CD4-positive, CD25-positive, alpha-beta regulatory T cell (primary cell): ENCODE measurements at regions not wholly inside any gene's neighbourhood (a gene's known extent, or its start where the extent isn't known, plus 50 kb on each side); places are given as distances from the start of the nearest gene placed in this dataset.

Experiments
- ATAC-seq, 2 donors: fragments of 150-1000 bp; cut with Tn5 transposase; one replicate each; pipeline ENCODE4 v1.10.0; 2021; ENCODE audit warnings: low read depth in 2 of 2, moderate number of reproducible peaks in 2 of 2, moderate library complexity in 1 of 2
- DNase-seq, 3 donors: peaks; one replicate each; pipeline versions ENCODE4 v3.0.0 to v3.0.0-alpha.2; 2012 to 2022; ENCODE audit warnings: mixed read lengths in 1 of 3
- H3K27ac ChIP-seq: one replicate; pipeline ENCODE4 v1.7.0; 2013; ENCODE audit warnings: mild to moderate bottlenecking, low read length; ENCODE audit not compliant: insufficient read depth, poor library complexity, severe bottlenecking
- H3K27me3 ChIP-seq: one replicate; pipeline ENCODE4 v1.7.0; 2013; ENCODE audit warnings: low read length; ENCODE audit not compliant: control insufficient read depth, insufficient read depth
- H3K36me3 ChIP-seq: one replicate; pipeline ENCODE4 v1.7.0; 2013; ENCODE audit warnings: mild to moderate bottlenecking, low read length, moderate library complexity; ENCODE audit not compliant: control insufficient read depth, insufficient read depth
- H3K4me1 ChIP-seq: 2 replicates; pipeline ENCODE4 v1.7.0; 2013; ENCODE audit warnings: mild to moderate bottlenecking, low read length; ENCODE audit not compliant: insufficient read depth, control insufficient read depth, poor library complexity, severe bottlenecking
- H3K4me3 ChIP-seq: one replicate; pipeline ENCODE4 v1.7.0; 2013; ENCODE audit warnings: low read depth, mild to moderate bottlenecking, low read length, moderate library complexity
- H3K9me3 ChIP-seq, 2 experiments: 1 replicate in 1 of 2; 2 replicates in 1 of 2; pipeline ENCODE4 v1.7.0; 2013; ENCODE audit warnings: low read length in 2 of 2, mild to moderate bottlenecking in 1 of 2, moderate library complexity in 1 of 2; ENCODE audit not compliant: control insufficient read depth in 2 of 2
- H3K27ac Mint-ChIP-seq, 3 donors: one replicate each; pipeline ENCODE4 v1.8.0; 2020 to 2022; ENCODE audit warnings: mild to moderate bottlenecking in 3 of 3, mixed read lengths in 3 of 3, moderate library complexity in 2 of 3
- H3K27me3 Mint-ChIP-seq: one replicate; pipeline ENCODE4 v1.8.0; 2022; ENCODE audit warnings: mild to moderate bottlenecking, mixed read lengths
- H3K36me3 Mint-ChIP-seq: one replicate; pipeline ENCODE4 v1.8.0; 2020; ENCODE audit warnings: mixed read lengths
- H3K4me1 Mint-ChIP-seq, 4 donors: one replicate each; pipeline ENCODE4 v1.8.0; 2020 to 2022; ENCODE audit warnings: mixed read lengths in 4 of 4, mild to moderate bottlenecking in 1 of 4
- H3K4me3 Mint-ChIP-seq, 4 donors: one replicate each; pipeline ENCODE4 v1.8.0; 2020 to 2022; ENCODE audit warnings: mild to moderate bottlenecking in 4 of 4, mixed read lengths in 4 of 4, moderate library complexity in 3 of 4
- H3K9me3 Mint-ChIP-seq, 7 donors: one replicate each; pipeline ENCODE4 v1.8.0; 2020 to 2022; ENCODE audit warnings: mixed read lengths in 7 of 7, mild to moderate bottlenecking in 3 of 7, moderate library complexity in 2 of 7

DNA sequence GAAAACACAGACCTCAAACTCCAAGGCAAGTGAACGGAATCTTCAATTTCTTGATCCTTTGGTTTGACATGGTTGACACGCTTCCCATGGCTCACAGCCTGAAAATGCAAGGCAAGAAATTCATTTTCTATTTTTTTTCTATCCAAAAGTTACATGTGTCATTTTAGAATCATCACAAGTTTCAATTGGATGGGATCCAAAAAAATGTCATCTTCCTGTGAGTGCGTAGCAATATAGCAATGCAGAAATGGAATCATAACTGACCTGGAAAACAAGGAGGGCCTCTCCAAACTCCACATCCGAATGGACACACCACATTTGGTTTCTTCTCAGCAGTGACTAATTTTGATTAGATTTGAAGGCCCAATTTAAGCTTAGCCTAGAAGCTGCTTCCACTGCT is 175.8 kb upstream of the ATP11B start:
- H3K27ac Mint-ChIP-seq = no peak overlapping the region
- H3K27me3 ChIP-seq = no peaks in the 10 kb centered on the region
- H3K27me3 Mint-ChIP-seq = peaks cover 5% of the 10 kb centered on the region

DNA sequence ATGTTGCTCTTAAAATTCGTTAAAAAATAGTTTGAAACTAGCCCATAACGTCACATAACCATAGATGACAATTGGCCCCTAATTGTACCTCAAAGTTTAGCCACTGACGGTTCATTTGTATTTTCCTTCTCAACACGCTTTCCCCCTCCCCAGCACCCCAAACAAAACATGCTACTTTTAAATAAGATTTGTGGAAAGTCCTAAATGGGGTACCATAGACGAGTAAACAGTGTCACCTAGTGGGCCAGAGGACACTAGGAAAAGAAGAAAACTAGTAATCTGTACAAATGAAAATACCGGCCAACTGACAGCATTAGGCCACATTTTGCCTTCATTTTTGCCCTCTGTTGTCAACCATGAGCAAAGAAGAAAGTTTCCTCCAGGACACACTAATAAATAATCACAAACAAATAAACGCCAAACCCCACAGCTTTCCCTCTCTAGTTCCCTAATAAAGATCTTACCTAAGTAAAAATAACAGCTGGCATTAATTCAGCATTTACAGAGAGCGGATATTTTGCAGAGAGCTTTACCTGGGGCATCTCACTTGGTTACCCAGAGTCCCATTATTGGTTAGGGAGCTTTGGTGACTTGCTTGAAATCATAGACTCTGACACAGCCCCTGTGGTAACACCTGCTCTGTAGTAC is 175.1 kb upstream of the ATP11B start:
- no peak overlapping the region for H3K4me3 ChIP-seq
- DNase-seq (peak in 1 of 3 donors; percentile 1), ATAC-seq (no peak)
- H3K9me3 ChIP-seq = no peaks in the 10 kb centered on the region
- peaks cover 2% of the 10 kb centered on the region for H3K27me3 ChIP-seq
- no peaks in the 10 kb centered on the region for H3K36me3 Mint-ChIP-seq
- no peaks in the 10 kb centered on the region for H3K4me1 Mint-ChIP-seq
- no peaks in the 10 kb centered on the region for H3K36me3 ChIP-seq
- no peak overlapping the region for H3K27ac Mint-ChIP-seq
- H3K9me3 Mint-ChIP-seq = peaks cover 0 to 3% (median 0%) of the 10 kb centered on the region in 7 donors
- no peak overlapping the region for H3K4me3 Mint-ChIP-seq
- peaks cover 5% of the 10 kb centered on the region for H3K27me3 Mint-ChIP-seq
- no peak overlapping the region for H3K27ac ChIP-seq
- no peaks in the 10 kb centered on the region for H3K4me1 ChIP-seq

More for the DNA sequence above, 175.8 kb upstream of the ATP11B start:
- Mint-ChIP-seq H3K4me1 (no peaks in the 10 kb centered on the region), H3K36me3 (no peaks in the 10 kb centered on the region), H3K9me3 (peaks cover 0 to 3% (median 0%) of the 10 kb centered on the region in 7 donors), H3K4me3 (no peak overlapping the region)
- ATAC-seq = no peak
- no peaks in the 10 kb centered on the region for H3K9me3 ChIP-seq
- DNase-seq = no peak
- H3K27ac ChIP-seq = no peak overlapping the region
- no peak overlapping the region for H3K4me3 ChIP-seq
- H3K4me1 ChIP-seq = no peaks in the 10 kb centered on the region
- H3K36me3 ChIP-seq = no peaks in the 10 kb centered on the region

DNA sequence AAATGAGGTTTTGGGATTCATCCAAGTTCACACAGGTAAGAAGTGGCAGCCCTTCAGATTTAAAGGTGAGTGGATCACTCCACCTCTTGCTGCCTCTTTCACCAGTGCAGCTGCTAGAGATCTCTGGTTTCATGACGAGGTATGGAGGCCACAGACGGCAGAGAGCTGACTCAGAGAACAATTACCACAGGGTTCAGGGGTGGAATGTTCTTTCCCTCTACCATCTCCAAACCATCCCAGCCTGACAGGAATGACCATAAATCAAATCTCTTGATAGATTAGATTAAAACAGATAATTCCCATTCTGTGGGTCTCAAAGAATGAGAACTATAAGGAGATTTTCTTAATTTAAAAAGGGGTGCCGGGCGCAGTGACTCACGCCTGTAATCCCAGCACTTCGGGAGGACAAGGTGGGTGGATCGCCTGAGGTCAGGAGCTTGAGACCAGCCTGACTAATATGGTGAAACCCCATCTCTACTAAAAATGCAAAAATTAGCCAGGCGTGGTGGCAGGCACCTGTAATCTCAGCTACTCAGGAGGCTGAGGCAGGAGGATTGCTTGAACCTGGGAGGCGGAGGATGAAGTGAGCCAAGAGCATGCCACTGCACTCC is 174.2 kb upstream of the ATP11B start:
- no peak for DNase-seq
- Mint-ChIP-seq H3K27ac (no peak overlapping the region), H3K4me3 (no peak overlapping the region), H3K27me3 (peaks cover 5% of the 10 kb centered on the region), H3K36me3 (no peaks in the 10 kb centered on the region), H3K4me1 (no peaks in the 10 kb centered on the region), H3K9me3 (peaks cover 0 to 3% (median 0%) of the 10 kb centered on the region in 7 donors)
- H3K4me3 ChIP-seq = no peak overlapping the region
- H3K36me3 ChIP-seq = no peaks in the 10 kb centered on the region
- H3K27me3 ChIP-seq = peaks cover 2% of the 10 kb centered on the region
- H3K9me3 ChIP-seq = no peaks in the 10 kb centered on the region
- no peaks in the 10 kb centered on the region for H3K4me1 ChIP-seq
- no peak for ATAC-seq
- no peak overlapping the region for H3K27ac ChIP-seq

DNA sequence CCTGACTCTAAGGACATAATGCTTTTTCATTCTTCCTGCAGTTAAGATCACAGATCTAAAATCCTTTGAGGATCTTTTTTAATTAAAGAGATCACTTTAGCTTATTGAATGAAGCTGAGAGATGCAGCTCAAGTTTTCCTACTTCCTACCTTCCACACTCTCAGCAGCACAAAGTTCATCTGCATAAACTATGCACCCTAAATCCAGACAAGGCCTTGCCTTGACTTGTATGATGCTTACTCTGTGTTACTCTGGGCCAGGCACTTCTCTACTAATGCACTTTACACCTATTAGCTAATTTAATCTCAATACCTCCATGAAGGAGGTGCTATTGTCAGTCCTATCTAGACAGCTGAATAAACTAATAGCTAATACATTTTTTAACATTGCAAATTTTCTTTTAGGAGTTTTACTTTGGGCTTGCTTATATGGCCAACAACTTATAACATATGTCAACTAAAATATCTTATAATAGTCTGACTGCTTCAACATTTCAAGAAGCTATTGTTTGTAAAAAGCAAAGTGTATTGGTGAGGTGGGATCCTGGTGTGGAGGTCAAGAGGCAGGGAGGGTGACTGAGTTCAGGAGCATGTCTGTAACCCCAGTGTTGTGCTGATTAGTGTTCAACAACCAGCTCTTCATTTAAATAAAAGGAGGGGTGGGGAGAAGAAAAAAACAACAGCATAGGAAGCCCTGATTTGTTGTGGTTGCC is 172.4 kb upstream of the ATP11B start:
- H3K36me3 Mint-ChIP-seq = no peaks in the 10 kb centered on the region
- DNase-seq = no peak
- Histone ChIP-seq H3K4me3 (no peak overlapping the region), H3K27ac (no peak overlapping the region), H3K27me3 (peaks cover 2% of the 10 kb centered on the region), H3K9me3 (no peaks in the 10 kb centered on the region), H3K4me1 (no peaks in the 10 kb centered on the region), H3K36me3 (no peaks in the 10 kb centered on the region)
- no peak overlapping the region for H3K27ac Mint-ChIP-seq
- peaks cover 3% of the 10 kb centered on the region for H3K27me3 Mint-ChIP-seq
- peaks cover 0 to 3% (median 0%) of the 10 kb centered on the region in 7 donors for H3K9me3 Mint-ChIP-seq
- ATAC-seq = no peak
- H3K4me1 Mint-ChIP-seq = no peaks in the 10 kb centered on the region
- no peak overlapping the region for H3K4me3 Mint-ChIP-seq

DNA sequence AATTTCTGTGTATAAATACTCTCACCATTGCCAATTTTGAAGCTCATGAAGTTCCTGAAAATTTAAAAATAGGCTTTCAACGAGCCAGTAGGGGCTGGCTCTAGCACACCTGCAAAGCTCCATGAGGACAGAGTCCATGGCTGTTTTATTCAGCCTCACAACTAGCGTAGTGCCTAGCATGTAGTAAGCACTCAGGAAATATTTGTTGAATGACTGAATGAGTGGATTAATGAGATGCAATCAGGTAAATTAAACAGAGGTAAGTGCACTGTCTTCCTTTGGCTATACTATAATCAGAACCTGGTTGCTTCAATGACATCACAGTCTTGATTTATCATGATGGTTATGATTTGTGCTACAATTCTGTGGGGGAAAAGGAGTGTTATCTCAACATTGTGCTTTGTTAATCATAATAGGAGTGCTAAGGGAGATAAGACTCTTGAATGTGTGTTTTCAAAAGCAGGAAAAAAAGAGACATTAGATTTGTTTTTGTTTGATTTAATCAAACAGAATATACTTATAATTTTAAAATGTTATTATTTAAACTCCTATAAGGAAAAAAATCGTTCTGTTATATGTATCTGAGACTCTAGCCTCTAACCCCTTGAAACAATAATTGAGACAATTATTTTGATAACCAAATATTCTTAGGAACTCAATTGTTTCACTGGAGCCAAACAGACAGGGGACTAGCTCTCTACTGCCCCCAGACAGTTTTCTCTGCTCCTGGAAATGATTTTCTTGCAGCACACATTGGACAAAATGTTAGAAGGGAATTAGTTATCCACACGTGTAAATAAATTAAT is 171.7 kb upstream of the ATP11B start:
- no peak for DNase-seq
- ATAC-seq = no peak
- Mint-ChIP-seq H3K27me3 (peaks cover 4% of the 10 kb centered on the region), H3K9me3 (peaks cover 0 to 4% (median 0%) of the 10 kb centered on the region in 7 donors), H3K4me1 (no peaks in the 10 kb centered on the region), H3K4me3 (no peak overlapping the region), H3K36me3 (no peaks in the 10 kb centered on the region), H3K27ac (no peak overlapping the region)
- Histone ChIP-seq H3K9me3 (no peaks in the 10 kb centered on the region), H3K4me1 (no peaks in the 10 kb centered on the region), H3K4me3 (no peak overlapping the region), H3K27ac (no peak overlapping the region), H3K27me3 (peaks cover 2% of the 10 kb centered on the region), H3K36me3 (no peaks in the 10 kb centered on the region)

DNA sequence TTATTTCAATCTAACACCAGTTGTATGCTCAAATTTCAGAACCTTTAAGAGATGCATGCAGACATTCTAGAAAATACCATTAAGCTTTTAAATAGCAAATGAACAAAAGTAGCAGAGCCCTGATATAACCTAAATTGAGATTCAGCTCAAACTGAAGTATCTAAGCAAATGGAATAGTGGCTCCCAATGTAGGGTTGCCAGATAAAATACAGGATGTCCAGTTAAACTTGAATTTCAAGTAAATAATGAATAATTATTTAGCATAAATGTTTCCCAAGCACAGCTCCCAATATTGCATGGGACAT is 171.1 kb upstream of the ATP11B start:
- no peak overlapping the region for H3K27ac Mint-ChIP-seq
- H3K9me3 ChIP-seq = no peaks in the 10 kb centered on the region
- H3K9me3 Mint-ChIP-seq = peaks cover 0 to 4% (median 0%) of the 10 kb centered on the region in 7 donors
- H3K27ac ChIP-seq = no peak overlapping the region
- no peaks in the 10 kb centered on the region for H3K36me3 Mint-ChIP-seq
- no peak overlapping the region for H3K4me3 ChIP-seq
- no peaks in the 10 kb centered on the region for H3K4me1 ChIP-seq
- H3K36me3 ChIP-seq = no peaks in the 10 kb centered on the region
- H3K4me1 Mint-ChIP-seq = no peaks in the 10 kb centered on the region
- ATAC-seq (no peak), DNase-seq (no peak)
- peaks cover 5% of the 10 kb centered on the region for H3K27me3 Mint-ChIP-seq
- peaks cover 2% of the 10 kb centered on the region for H3K27me3 ChIP-seq
- no peak overlapping the region for H3K4me3 Mint-ChIP-seq

DNA sequence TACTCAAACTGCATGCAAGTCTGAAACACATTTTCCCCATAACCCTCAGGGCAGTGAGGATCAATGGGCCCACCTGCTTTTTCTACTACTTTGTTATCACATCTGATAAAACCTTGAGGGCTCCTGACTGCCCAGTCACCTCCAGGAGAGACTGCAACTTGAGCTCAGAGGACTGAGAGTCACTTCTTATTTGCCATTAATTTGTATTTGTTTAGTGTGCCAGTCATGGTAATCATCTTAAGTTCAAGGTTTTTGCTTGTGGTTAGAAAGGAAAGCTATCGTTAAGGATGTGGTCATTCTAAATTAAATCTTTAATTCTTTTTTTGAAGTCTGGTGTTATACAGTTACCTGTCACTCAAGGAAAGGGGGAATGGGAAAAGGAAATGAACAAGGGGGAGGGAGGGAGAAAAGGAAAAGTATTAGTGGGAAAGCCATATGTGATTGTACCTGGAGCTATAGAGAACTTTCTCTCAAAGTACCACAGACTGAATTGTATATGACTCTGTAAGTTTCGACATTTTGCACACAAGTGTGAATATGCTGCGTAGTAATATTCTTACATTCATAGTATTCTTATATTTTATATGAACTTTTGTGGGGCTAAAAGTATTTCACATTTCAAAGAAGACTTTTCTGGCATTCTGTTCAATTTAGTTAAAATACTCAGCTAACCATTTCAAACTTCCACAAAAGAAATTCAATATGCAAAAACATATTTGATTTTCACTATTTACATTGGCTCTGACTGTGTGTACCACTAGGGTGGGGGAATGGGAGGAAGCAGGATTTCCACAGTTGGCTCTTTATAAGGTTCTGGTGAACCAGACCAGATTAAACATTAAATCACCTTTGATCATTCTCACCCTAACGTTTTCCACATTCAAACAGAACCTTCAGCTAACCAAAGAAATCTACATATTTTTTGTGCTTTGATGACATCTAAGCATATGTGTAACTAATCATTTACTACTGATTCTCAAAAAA is 166.5 kb upstream of the ATP11B start:
- Histone ChIP-seq H3K4me3 (no peak overlapping the region), H3K4me1 (no peaks in the 10 kb centered on the region)
- H3K9me3 Mint-ChIP-seq = peaks cover 0 to 4% (median 0%) of the 10 kb centered on the region in 7 donors

More for the DNA sequence above, 166.5 kb upstream of the ATP11B start:
- H3K27me3 ChIP-seq = peaks cover 4% of the 10 kb centered on the region
- DNase-seq (no peak), ATAC-seq (no peak)
- no peaks in the 10 kb centered on the region for H3K36me3 ChIP-seq
- H3K4me3 Mint-ChIP-seq = no peak overlapping the region
- no peaks in the 10 kb centered on the region for H3K4me1 Mint-ChIP-seq
- H3K27ac Mint-ChIP-seq = no peak overlapping the region
- no peak overlapping the region for H3K27ac ChIP-seq
- no peaks in the 10 kb centered on the region for H3K9me3 ChIP-seq
- H3K36me3 Mint-ChIP-seq = no peaks in the 10 kb centered on the region
- H3K27me3 Mint-ChIP-seq = peaks cover 12% of the 10 kb centered on the region
